Adrenal gland (tissue), 9 donors: ENCODE measurements at regions not wholly inside any gene's neighbourhood (a gene's known extent, or its start where the extent isn't known, plus 50 kb on each side); places are given as distances from the start of the nearest gene placed in this dataset.

Experiments
- DNase-seq, 7 donors: peaks; one replicate each; pipeline ENCODE4 v3.0.0-alpha.2; 2019 to 2020
- H3K27ac ChIP-seq, 5 donors: fragments of 200-600 bp; sonication (generic) in 4 of 5; 1 replicate in 3 of 5; 2 replicates in 2 of 5; pipeline versions ENCODE4 v1.5.1 to v1.8.0; 2016 to 2020; ENCODE audit warnings: mild to moderate bottlenecking in 1 of 5
- H3K27me3 ChIP-seq: fragments of 200-600 bp; 2 replicates; pipeline ENCODE4 v1.8.0; 2021
- H3K36me3 ChIP-seq, 2 donors: fragments of 200-600 bp; replicated peaks in 1 of 2; 1 replicate in 1 of 2; 2 replicates in 1 of 2; pipeline versions ENCODE4 v1.5.1 to v1.8.0; 2018 to 2022
- H3K4me1 ChIP-seq, 2 donors: fragments of 200-600 bp; replicated peaks in 1 of 2; 1 replicate in 1 of 2; 2 replicates in 1 of 2; pipeline versions ENCODE4 v1.5.1 to v1.8.0; 2018 to 2021
- H3K4me3 ChIP-seq, 4 donors: fragments of 200-600 bp; sonication (generic) in 3 of 4; one replicate each; pipeline ENCODE4 v1.5.1; 2016 to 2018
- H3K9me3 ChIP-seq, 3 donors: fragments of 200-600 bp; sonication (generic) in 1 of 3; replicated peaks in 1 of 3; 1 replicate in 2 of 3; 2 replicates in 1 of 3; pipeline versions ENCODE4 v1.5.1 to v1.8.0; 2016 to 2021
- POLR2A ChIP-seq, 2 donors: fragments of 450-650 bp; IDR thresholded peaks; one replicate each; pipeline ENCODE4 v1.6.1; 2017; ENCODE audit warnings: antibody characterized with exemption in 2 of 2, mild to moderate bottlenecking in 2 of 2, moderate library complexity in 1 of 2
- WGBS, 4 donors: extraction: QIAGEN DNeasy Blood & Tissue Kit in 2 of 4; methylation state at CpG; one replicate each; pipeline versions ENCODE4 v1.1.5 to v1.1.7; 2013 to 2017; 5-methylcytosine and 5-hydroxymethylcytosine counted together
- intact Hi-C, 2 donors: fragments of 100-400 bp; cut with DNase I; formaldehyde crosslinking; loops; one replicate each; pipeline versions ENCODE4 v1.14.1 to v1.15.0; 2022 to 2023
- TF ChIP-seq, protein P1 (sequence below), 6 experiments: fragments of 450-650 bp in 4 of 6; fragments of 200-600 bp in 2 of 6; sonication (generic) in 1 of 6; IDR thresholded peaks; 1 replicate in 5 of 6; 2 replicates in 1 of 6; pipeline versions ENCODE4 v1.5.1 to v1.8.0; 2016 to 2021; ENCODE audit warnings: antibody characterized with exemption in 6 of 6, mild to moderate bottlenecking in 2 of 6, moderate library complexity in 1 of 6
- donor health status: healthy with polysubstance abuse.
- donor health status: Bipolar disorder and iron deficiency.
- donor health status: DM: yes; HTN: yes; CAD: no.
- donor health status: DM: no; HTN: no; CAD: no.
- donor health status: DM: no; HTN: no; CAD: no.

- no peak for TF ChIP-seq POLR2A (IDR thresholded peaks at IDR 0.05)
- TF ChIP-seq, protein P1, sequence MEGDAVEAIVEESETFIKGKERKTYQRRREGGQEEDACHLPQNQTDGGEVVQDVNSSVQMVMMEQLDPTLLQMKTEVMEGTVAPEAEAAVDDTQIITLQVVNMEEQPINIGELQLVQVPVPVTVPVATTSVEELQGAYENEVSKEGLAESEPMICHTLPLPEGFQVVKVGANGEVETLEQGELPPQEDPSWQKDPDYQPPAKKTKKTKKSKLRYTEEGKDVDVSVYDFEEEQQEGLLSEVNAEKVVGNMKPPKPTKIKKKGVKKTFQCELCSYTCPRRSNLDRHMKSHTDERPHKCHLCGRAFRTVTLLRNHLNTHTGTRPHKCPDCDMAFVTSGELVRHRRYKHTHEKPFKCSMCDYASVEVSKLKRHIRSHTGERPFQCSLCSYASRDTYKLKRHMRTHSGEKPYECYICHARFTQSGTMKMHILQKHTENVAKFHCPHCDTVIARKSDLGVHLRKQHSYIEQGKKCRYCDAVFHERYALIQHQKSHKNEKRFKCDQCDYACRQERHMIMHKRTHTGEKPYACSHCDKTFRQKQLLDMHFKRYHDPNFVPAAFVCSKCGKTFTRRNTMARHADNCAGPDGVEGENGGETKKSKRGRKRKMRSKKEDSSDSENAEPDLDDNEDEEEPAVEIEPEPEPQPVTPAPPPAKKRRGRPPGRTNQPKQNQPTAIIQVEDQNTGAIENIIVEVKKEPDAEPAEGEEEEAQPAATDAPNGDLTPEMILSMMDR (IDR thresholded peaks at IDR 0.05) = peak in 1 of 6 experiments; percentile 8
- no peaks in the 10 kb centered on the region for H3K9me3 ChIP-seq
- WGBS, 4 donors = 15 to 42% (median 22%) methylated on average over 10 to 19 of the region's 19 CpGs
- H3K36me3 ChIP-seq = no peaks in the 10 kb centered on the region
- peak overlapping the region in 2 of 4 donors; percentile 54 to 66 for H3K4me3 ChIP-seq
- no peaks in the 10 kb centered on the region for H3K27me3 ChIP-seq
- peak; percentile 31 to 77 (median 51) for DNase-seq
- H3K4me1 ChIP-seq = peaks cover 5 to 29% of the 10 kb centered on the region in 2 donors
- H3K27ac ChIP-seq = peak overlapping the region; percentile 53 to 95 (median 92)
- intact Hi-C loops = loop anchor here (2.0 to 10.0 kb wide), 4 partner anchors 97 to 517 kb away; partner anchors contain the start of gene MAML3 (in 2 of the 2)
These were observed 98.3 kb upstream of the MAML3 start for GRCh38 chr4:140252141-140252741.

DNA sequence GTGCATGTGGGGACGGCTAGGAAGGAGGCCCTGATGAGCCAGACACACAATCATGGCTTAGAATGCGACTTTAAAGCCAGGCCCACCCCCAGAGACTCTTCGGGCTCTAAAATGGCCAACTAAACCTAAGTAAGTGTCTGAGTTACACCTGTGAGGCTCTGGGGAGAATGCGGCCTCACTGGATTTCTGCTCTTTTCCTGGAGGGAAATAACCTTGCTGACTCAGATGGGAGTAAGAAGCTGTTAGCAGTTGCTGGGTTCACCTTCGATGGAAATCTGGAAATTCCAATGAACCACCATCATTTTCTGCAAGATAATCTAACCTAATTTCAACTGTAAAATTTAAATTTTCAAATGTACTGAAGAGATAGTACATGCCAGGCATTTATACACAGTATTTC, 97.6 kb upstream of the MAML3 start:
- H3K4me3 ChIP-seq = no peak overlapping the region
- H3K9me3 ChIP-seq = no peaks in the 10 kb centered on the region
- WGBS, 4 donors = 85 to 88% (median 86%) methylated on average over 5 of the region's 5 CpGs
- H3K4me1 ChIP-seq = peaks cover 5 to 27% of the 10 kb centered on the region in 2 donors
- TF ChIP-seq POLR2A (IDR thresholded peaks at IDR 0.05) = no peak
- TF ChIP-seq, protein P1 (IDR thresholded peaks at IDR 0.05) = no peak
- intact Hi-C loops = loop anchor here (5.0 to 10.0 kb wide), 3 partner anchors 99 to 517 kb away; partner anchors contain the start of gene MAML3 (in 1 of the 2)
- DNase-seq = no peak
- no peaks in the 10 kb centered on the region for H3K27me3 ChIP-seq
- H3K27ac ChIP-seq = peak overlapping the region in 3 of 5 donors; percentile 92 to 95 (median 94)
- no peaks in the 10 kb centered on the region for H3K36me3 ChIP-seq

GRCh38 chr4:140250989-140251552, 97.1 kb upstream of the MAML3 start:
- no peak overlapping the region for H3K27ac ChIP-seq

DNA sequence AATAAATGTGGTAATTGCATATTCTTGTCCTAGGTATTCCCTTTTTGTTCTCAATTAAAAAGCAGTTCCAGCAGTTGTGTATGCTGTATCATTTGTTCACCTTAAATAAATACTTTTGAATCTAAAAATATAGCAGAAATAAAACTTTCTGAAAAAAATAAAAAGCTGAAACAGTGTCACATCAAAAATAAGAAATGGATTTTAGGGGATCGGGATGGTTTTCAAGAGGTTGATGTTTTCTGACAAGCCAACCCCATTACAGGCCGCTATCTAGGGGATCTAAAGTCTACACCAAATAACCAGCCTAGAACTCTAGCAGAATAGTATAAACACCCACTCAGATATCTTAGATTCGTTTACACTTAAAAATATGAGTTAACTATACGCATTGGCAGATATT, 95.4 kb upstream of the MAML3 start:
- intact Hi-C loops = no loop called here
- H3K4me1 ChIP-seq = peaks cover 5 to 23% of the 10 kb centered on the region in 2 donors
- H3K27ac ChIP-seq = no peak overlapping the region

More at GRCh38 chr4:140250989-140251552, 97.1 kb upstream of the MAML3 start:
- intact Hi-C loops = loop anchor here (5.0 to 10.0 kb wide), 3 partner anchors 99 to 516 kb away; partner anchors contain the start of gene MAML3 (in 1 of the 2)
- WGBS, 4 donors = 90 to 98% (median 95%) methylated on average over 4 of the region's 4 CpGs
- Histone ChIP-seq H3K4me1 (peaks cover 5 to 23% of the 10 kb centered on the region in 2 donors), H3K36me3 (no peaks in the 10 kb centered on the region), H3K4me3 (no peak overlapping the region), H3K9me3 (no peaks in the 10 kb centered on the region), H3K27me3 (no peaks in the 10 kb centered on the region)
- TF ChIP-seq, protein P1 (IDR thresholded peaks at IDR 0.05) = no peak
- no peak for TF ChIP-seq POLR2A (IDR thresholded peaks at IDR 0.05)
- no peak for DNase-seq

More for the DNA sequence above, 95.4 kb upstream of the MAML3 start:
- Histone ChIP-seq H3K27me3 (no peaks in the 10 kb centered on the region), H3K36me3 (no peaks in the 10 kb centered on the region), H3K4me3 (no peak overlapping the region), H3K9me3 (no peaks in the 10 kb centered on the region)
- no peak for DNase-seq
- TF ChIP-seq, protein P1 (IDR thresholded peaks at IDR 0.05) = no peak
- TF ChIP-seq POLR2A (IDR thresholded peaks at IDR 0.05) = no peak
- WGBS, 4 donors = 80 to 84% (median 82%) methylated on average over 4 of the region's 4 CpGs
